ENCODE measurements at regions not wholly inside any gene's neighbourhood (a gene's known extent, or its start where the extent isn't known, plus 50 kb on each side); places are given as distances from the start of the nearest gene placed in this dataset.

GRCh38 chr3:4897765-4898453 lies 81.3 kb upstream of the BHLHE40 start:
- intact Hi-C loops (cut with micrococcal nuclease), result no loop called here

More at GRCh38 chr3:4897765-4898453, 81.3 kb upstream of the BHLHE40 start:
- in situ Hi-C loops (cut with MboI; ENCODE audit: low sequenced_read_pairs) (no loop called here), dilution Hi-C loops (cut with HindIII; ENCODE audit: low sequenced_read_pairs, unreplicated experiment) (no loop called here)
- Histone ChIP-seq H3K18ac (ENCODE audit: low read depth, low read length) (no peak overlapping the region), H2BK120ac (ENCODE audit: low read depth, low read length) (no peak overlapping the region), H3K4me1 (ENCODE audit: control insufficient read depth, insufficient read depth, low read length) (0 out of 2 replicates have a peak, but pooled peaks cover 3% of the 10 kb centered on the region), H3K4ac (ENCODE audit: low read depth, low read length) (0 out of 2 replicates have a peak overlapping the region, but pooled peaks have one; percentile 2), H3K9me3 (ENCODE audit: control insufficient read depth, insufficient read depth, low read length) (no peaks in the 10 kb centered on the region), H2AK9ac (replicated peaks; ENCODE audit: low read depth, low read length, poor library complexity) (no peak overlapping the region), H2BK20ac (ENCODE audit: low read depth, low read length) (no peak overlapping the region), H4K5ac (ENCODE audit: low read depth, low read length) (no peak overlapping the region), H3K27ac (ENCODE audit: insufficient read depth, low read length) (no peak overlapping the region), H3K27me3 (ENCODE audit: control insufficient read depth, insufficient read depth, low read length) (peaks cover 4% of the 10 kb centered on the region; the same call in 1 of the 2 replicates), H4K20me1 (ENCODE audit: insufficient read depth, low read length) (no peaks in the 10 kb centered on the region), H2AFZ (replicated peaks; ENCODE audit: low read length, poor library complexity) (no peak overlapping the region), H3K36me3 (ENCODE audit: control insufficient read depth, insufficient read depth, low read length) (no peaks in the 10 kb centered on the region), H3K9ac (ENCODE audit: low read depth, low read length) (no peak overlapping the region), H3K79me1 (ENCODE audit: low read depth in 1 of 2, low read length in 2 of 2) (no peaks in the 10 kb centered on the region), H3K4me3 (ENCODE audit: insufficient read depth, low read depth, low read length) (no peak overlapping the region), H3K9me1 (ENCODE audit: insufficient read depth, low read length) (peaks cover 3% of the 10 kb centered on the region), H4K91ac (ENCODE audit: insufficient read depth, low read depth, low read length) (no peak overlapping the region), H3K56ac (ENCODE audit: extremely low read depth, insufficient read depth, low read length) (no peak overlapping the region), H3K4me2 (ENCODE audit: low read depth, low read length) (peak overlapping the region; percentile 40), H3K14ac (replicated peaks; ENCODE audit: low read depth, low read length) (no peak overlapping the region), H2BK5ac (ENCODE audit: low read depth, low read length, poor library complexity, severe bottlenecking) (no peak overlapping the region), H3K23ac (ENCODE audit: low read depth, low read length) (no peak overlapping the region), H2BK15ac (ENCODE audit: low read depth, low read length) (no peak overlapping the region), H2AK5ac (ENCODE audit: low read depth, low read length) (no peak overlapping the region), H4K8ac (ENCODE audit: low read depth in 2 of 2, low read length in 2 of 2) (no peak overlapping the region)
- DNase-seq (peak; percentile 12), ATAC-seq (ENCODE audit: low read depth) (no peak)
- ChIA-PET POLR2A (ENCODE audit: unreplicated experiment) (no interaction called here), CTCF (no interaction called here)
- WGBS, 2 experiments (ENCODE audit: extremely low coverage in 2 of 2, insufficient read length in 1 of 2), result 56% methylated on average over 3 of the region's 6 CpGs; no CpG with 5 or more reads in 1 of the 2 experiments
- BruUV-seq (replicated peaks), result no TSS peak
- TF ChIP-seq CEBPB (IDR thresholded peaks at IDR 0.05; ENCODE audit: low read depth, low read length) (no peak), NFE2L2 (IDR thresholded peaks at IDR 0.05; ENCODE audit: low read depth, low read length) (peak; percentile 33; the same call in 1 of the 2 replicates)

All from IMR-90 (cell line).